HG03060 (cell line): ENCODE measurements at regions not wholly inside any gene's neighbourhood (a gene's known extent, or its start where the extent isn't known, plus 50 kb on each side); places are given as distances from the start of the nearest gene placed in this dataset.
"Not testable (repeated sequence)": the region's sequence is repeated elsewhere in the genome, so short reads cannot be mapped to it uniquely, and the experiment has no call there.

Experiments
- ATAC-seq: cut with Tn5 transposase; IDR thresholded peaks from one replicate; pipeline ENCODE4 v1.9.1; 2021; ENCODE audit warnings: low read depth, moderate number of reproducible peaks; ENCODE audit not compliant: unreplicated experiment

DNA sequence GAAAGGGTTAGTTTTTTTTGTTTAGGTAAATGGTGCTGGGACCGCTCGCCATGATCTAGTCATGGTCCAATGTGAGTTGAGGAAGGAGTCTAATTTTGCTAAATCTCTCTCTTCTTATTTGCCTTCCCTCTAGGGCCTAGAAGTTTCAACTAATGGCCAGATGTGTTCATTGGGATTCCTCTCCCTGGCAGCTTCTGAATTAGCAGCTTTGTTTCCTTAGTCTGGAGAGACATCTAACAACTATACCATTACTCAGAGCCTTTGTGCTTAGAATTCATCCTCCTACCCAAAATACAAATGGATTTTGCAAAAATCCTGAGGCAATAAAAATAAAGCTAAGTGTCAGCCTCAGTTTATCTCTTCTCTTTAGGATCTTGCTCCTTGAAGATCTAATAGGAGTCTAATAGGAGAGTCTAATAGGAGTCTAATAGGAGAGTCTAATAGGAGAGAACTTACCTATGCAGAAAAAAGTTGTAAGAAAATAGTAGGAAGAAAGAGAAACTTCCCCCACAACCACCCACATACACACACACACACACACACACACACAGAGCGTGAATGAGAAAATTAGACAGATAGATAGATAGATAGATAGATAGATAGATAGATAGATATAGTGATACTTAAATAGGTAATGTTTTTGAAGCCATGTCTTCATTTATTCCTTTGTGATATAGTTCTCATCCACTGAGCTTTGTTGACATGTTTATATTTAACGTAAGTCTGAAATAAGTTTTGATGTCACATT, 980.5 kb upstream of the CNTN5 start:
- ATAC-seq = no peak

- ATAC-seq = no peak
These were observed 973.1 kb upstream of the CNTN5 start for GRCh38 chr11:98047647-98048046.

DNA sequence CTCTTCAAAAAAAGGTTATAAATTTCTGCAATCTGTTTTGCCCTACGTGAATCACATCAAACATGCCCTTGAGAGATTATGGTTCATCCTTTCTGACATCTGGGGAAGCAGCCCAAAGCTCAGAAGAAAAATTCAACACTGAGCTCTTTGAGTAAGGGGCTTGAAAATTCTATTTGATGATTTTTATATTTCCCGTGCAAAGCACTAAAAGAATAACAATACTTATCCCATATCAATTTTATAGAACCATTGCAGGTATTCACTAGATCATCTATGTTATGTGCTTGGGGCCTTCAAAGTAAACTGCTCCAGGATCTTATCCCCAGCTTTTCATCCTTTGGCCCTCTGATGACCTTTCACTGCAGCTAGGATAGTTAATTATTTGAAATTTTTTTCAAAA, 966.9 kb upstream of the CNTN5 start:
- ATAC-seq = no peak

DNA sequence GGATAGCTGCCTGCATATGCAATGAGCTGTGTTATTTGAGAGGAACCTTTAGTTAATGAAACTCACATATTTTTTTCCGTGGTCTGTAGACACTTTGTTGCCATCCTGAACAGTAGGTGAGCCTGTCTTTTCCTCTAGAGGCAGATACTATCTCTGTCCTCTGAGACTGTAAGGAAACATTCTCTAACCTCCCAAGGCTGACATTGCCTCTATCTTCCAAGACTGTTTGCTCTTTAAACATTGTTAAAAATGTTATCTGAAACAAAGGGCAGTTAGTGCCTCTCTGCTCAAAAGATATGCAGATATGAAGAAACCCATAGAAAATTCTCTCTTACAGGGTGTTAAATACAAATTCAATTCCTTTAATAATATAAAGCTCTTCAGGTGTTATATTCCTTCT, 963.8 kb upstream of the CNTN5 start:
- ATAC-seq = no peak

DNA sequence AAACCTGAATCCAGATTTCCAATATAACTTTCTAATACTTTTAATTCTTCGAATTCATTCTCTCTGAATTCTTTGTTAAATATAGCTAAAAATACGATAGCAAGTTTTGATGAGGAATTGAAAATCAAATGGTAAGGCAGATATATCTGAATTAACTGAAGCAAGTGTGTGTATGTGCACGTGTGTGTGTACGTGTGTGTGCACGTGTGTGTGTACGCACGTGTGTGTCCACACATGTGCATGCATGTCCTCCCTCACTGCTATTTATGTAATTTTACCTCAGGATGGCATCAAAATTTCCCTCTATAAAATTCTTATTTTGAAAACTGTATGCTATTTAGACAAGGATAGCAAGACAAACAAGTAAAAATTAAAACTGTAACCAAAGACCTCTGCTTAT, 961.3 kb upstream of the CNTN5 start:
- no peak for ATAC-seq

DNA sequence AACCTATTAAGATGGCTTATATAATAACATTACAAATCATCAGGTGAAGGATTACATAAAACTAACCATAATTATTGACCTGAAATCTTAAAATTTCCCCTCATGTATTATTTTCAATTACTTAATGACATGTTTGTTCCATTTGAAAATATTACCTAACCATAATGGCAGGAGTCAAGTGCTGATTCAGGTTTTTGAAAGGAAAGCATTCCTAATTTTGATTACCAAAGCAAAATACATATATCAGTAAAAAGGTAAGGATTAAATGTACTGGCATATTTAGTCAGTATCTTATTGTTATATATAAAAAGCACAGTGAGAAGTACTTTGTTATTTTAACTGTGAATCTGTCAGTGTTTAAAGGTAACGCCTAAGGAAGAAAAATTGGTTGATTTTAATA, 960.0 kb upstream of the CNTN5 start:
- no peak for ATAC-seq

GRCh38 chr11:98061858-98062257, 958.9 kb upstream of the CNTN5 start:
- ATAC-seq = no peak

- no peak for ATAC-seq
These were observed 958.0 kb upstream of the CNTN5 start for GRCh38 chr11:98062714-98063113.

DNA sequence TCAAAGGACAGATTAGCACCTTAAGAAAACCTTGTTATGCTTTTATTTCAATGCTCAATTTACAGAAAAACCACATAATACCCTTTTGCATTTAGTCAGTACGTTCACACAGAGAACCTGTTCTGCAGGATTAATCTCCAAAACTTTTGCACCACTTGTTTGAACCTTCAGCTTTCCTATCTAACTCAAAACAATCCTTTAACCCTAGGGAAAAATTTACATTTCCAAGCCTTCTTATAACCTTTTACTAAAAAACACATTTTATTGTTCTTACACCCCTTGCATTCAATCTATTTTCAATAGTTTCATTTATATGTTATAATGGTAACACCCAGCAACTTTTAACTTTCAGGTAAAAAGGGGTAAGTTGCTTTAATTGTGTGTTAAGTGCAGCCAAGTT, 952.5 kb upstream of the CNTN5 start:
- no peak for ATAC-seq

GRCh38 chr11:98069147-98069546, 951.6 kb upstream of the CNTN5 start:
- not testable (repeated sequence) for ATAC-seq

DNA sequence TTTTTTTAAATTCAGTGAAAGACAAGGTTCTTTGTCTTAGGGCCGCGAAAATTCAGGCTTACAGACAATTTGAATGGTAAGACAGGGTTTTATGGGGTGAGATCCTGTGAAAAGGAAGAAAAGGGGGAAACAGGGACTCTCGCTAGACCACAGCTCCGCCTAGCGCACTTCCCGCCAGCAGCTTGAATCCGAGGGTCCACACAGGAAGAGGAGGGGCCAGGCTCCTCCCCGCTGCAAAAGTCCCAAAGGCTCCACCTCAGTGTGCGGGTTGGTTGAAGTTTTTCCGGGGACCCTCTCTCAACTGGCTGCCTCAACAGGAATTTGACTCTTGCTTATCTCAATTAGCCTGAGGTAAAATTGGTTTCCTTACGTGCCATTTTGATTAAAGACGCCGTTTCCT, 950.9 kb upstream of the CNTN5 start:
- no peak for ATAC-seq

DNA sequence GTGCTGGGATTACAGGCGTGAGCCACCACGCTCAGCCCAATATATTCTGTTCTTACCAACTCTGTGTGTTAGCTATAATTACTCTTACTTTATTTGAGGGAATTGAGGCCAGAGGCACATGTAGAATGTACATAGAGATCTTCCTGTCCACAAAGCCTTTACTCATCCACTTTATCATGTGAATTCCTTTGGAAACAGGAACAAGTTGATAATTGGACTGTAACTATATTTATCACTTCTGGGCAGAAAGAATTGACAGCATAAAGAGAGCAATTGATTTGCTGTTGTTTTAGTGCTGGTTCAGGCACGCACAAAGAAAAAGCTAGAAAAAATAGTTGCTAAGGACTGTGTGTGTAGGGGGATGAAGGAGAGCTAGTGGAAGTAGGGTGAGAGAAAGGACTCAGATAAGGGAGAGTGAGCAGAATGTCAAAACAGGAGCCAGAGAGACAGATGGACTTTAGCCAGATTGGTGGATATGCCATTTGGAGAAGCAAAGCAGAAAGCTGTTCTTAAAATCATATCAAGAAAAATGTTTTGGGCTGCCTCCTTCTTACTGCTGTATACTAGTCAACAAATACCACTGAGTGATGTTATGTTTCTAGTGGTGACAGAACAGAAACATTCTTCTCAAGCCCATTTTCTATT, 929.8 kb upstream of the CNTN5 start:
- ATAC-seq = no peak

- ATAC-seq = no peak
These were observed 921.4 kb upstream of the CNTN5 start for GRCh38 chr11:98099371-98099770.

- no peak for ATAC-seq
These were observed 920.1 kb upstream of the CNTN5 start for GRCh38 chr11:98100689-98101088.

DNA sequence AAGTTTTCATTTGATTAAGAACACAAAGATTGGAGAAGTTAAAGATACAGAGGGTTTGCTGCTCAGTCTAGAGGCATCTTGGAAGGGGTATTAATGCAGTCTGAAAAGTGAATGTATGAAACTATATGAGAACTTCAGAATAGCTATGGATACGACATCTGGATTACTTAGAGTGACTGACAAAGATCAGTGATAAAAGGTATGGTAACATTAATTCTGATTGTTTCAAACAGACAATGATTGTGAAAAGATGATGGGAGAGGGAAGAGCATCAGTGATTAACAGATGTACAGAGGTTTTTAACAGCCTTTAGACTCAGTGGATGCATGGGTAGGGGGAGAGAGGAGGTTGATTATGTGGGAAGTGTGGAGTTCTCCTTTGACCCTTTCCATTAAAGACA, 919.4 kb upstream of the CNTN5 start:
- no peak for ATAC-seq

DNA sequence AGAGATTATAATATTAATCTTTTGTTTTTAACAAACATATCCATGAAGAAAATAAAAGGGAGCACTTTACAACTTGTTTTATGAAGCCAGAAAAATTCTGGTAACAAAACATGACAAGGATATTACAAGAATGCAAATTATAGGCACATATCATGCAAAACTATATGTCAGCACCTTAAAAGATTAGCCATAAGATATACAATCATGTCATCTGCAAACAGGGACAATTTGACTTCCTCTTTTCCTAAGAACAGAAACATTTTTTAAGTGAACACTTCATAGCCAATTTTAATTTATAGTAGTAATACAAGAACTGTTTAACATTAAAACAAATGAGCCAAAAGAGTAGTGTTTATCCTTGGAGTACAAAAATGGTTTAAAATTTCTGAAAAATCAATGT, 916.5 kb upstream of the CNTN5 start:
- no peak for ATAC-seq

DNA sequence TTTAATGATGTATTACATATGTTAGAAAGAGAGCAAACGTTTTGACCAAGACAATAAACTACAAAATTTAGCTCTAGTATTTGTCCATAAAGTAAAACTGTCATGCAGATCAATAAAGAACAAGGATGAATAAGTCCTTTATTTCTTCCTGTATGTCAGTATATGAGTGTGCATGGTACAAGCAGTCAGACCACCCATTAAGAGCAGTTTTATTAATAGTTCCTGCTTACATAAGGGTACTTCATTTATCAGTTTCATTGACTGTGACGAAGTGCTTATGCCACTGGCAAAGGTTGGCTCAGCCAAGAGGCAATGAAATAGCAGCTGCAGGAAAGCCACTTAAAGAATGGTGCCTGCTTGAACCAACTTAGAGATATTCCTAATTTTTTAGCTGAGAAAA, 913.0 kb upstream of the CNTN5 start:
- ATAC-seq = no peak

- ATAC-seq = no peak
These were observed 910.7 kb upstream of the CNTN5 start for GRCh38 chr11:98110030-98110429.

GRCh38 chr11:98115873-98116272, 904.9 kb upstream of the CNTN5 start:
- no peak for ATAC-seq

GRCh38 chr11:98130117-98130625, 890.6 kb upstream of the CNTN5 start:
- no peak for ATAC-seq

GRCh38 chr11:98136357-98136756, 884.4 kb upstream of the CNTN5 start:
- no peak for ATAC-seq

GRCh38 chr11:98137437-98137836, 883.3 kb upstream of the CNTN5 start:
- ATAC-seq = no peak
